ENCODE measurements at regions not wholly inside any gene's neighbourhood (a gene's known extent, or its start where the extent isn't known, plus 50 kb on each side); places are given as distances from the start of the nearest gene placed in this dataset.

DNA sequence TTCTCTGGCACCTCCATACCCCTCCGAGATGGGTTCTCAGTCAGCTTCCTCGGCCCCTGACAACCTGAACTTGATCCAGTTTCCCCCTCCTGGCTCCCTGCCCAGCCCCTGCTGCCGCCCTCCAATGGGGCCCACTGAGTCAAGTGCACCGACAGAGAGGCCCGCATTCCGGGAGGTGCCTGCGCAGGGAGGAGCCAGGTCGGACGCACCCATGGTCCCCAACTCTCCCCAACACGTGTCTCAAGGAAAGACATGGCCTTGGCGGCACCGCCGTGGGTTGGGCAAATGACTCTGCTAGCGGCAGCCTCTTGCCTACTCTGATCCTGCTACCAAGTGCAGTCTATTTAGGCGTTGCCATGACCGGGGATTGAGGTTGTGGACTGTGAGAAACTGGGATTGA, 275.3 kb downstream of the SNX13 start:
- TF ChIP-seq EZH2 (IDR thresholded peaks at IDR 0.05; ENCODE audit: low read depth) = no peak
- TF ChIP-seq, protein P1, sequence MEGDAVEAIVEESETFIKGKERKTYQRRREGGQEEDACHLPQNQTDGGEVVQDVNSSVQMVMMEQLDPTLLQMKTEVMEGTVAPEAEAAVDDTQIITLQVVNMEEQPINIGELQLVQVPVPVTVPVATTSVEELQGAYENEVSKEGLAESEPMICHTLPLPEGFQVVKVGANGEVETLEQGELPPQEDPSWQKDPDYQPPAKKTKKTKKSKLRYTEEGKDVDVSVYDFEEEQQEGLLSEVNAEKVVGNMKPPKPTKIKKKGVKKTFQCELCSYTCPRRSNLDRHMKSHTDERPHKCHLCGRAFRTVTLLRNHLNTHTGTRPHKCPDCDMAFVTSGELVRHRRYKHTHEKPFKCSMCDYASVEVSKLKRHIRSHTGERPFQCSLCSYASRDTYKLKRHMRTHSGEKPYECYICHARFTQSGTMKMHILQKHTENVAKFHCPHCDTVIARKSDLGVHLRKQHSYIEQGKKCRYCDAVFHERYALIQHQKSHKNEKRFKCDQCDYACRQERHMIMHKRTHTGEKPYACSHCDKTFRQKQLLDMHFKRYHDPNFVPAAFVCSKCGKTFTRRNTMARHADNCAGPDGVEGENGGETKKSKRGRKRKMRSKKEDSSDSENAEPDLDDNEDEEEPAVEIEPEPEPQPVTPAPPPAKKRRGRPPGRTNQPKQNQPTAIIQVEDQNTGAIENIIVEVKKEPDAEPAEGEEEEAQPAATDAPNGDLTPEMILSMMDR (conservative IDR thresholded peaks at IDR 0.05) = no peak

Data from PC-9 (cell line).